MCF 10A (cell line): ENCODE measurements at regions not wholly inside any gene's neighbourhood (a gene's known extent, or its start where the extent isn't known, plus 50 kb on each side); places are given as distances from the start of the nearest gene placed in this dataset.

Experiments used
- BruUV-seq: library from RNA; stranded (reverse); fragments of 400-500 nt; replicated peaks from 2 replicates; lab custom pipeline; 2021; lab: Mats Ljungman, UMichigan
- CTCF ChIA-PET: fragments of 300-600 bp; sonication (Branson Sonifier 250); formaldehyde crosslinking; extraction: SDS; loops from one replicate; lab custom pipeline; 2021; ENCODE audit warnings: antibody characterized with exemption, inconsistent platforms; lab: Yijun Ruan, JAX
- POLR2A ChIA-PET: fragments of 300-600, 350-650 bp; sonication (Branson Sonifier 250); formaldehyde crosslinking; extraction: SDS; loops from one replicate; lab custom pipeline; 2020; ENCODE audit warnings: antibody characterized with exemption, inconsistent platforms; lab: Yijun Ruan, JAX
- DNase-seq: peaks from one replicate; pipeline ENCODE4 v3.0.0-alpha.2; 2018; ENCODE audit not compliant: unreplicated experiment
- H3K27ac Mint-ChIP-seq: one replicate; pipeline ENCODE4 v1.8.0; 2022; ENCODE audit warnings: mild to moderate bottlenecking, low read depth, mixed read lengths; ENCODE audit not compliant: unreplicated experiment
- H3K27me3 Mint-ChIP-seq: one replicate; pipeline ENCODE4 v1.8.0; 2022; ENCODE audit warnings: mixed read lengths; ENCODE audit not compliant: insufficient read depth, unreplicated experiment
- H3K36me3 Mint-ChIP-seq: one replicate; pipeline ENCODE4 v1.8.0; 2022; ENCODE audit warnings: mild to moderate bottlenecking, moderate library complexity, mixed read lengths; ENCODE audit not compliant: insufficient read depth, unreplicated experiment
- H3K4me1 Mint-ChIP-seq: one replicate; pipeline ENCODE4 v1.8.0; 2022; ENCODE audit warnings: mixed read lengths; ENCODE audit not compliant: insufficient read depth, unreplicated experiment
- H3K4me3 Mint-ChIP-seq: one replicate; pipeline ENCODE4 v1.8.0; 2022; ENCODE audit warnings: mild to moderate bottlenecking, moderate library complexity, mixed read lengths; ENCODE audit not compliant: unreplicated experiment
- H3K9me3 Mint-ChIP-seq: one replicate; pipeline ENCODE4 v1.8.0; 2022; ENCODE audit warnings: mixed read lengths; ENCODE audit not compliant: unreplicated experiment
- CTCF ChIP-seq: fragments of 200-600 bp; IDR thresholded peaks from one replicate; pipeline ENCODE4 v1.8.0; 2022; ENCODE audit warnings: antibody characterized with exemption, mild to moderate bottlenecking; ENCODE audit not compliant: unreplicated experiment
- intact Hi-C: fragments of 100-400 bp; cut with micrococcal nuclease; formaldehyde crosslinking; loops from 2 replicates; pipeline ENCODE4 v1.14.1; 2022

- POLR2A ChIA-PET = no interaction called here
- H3K36me3 Mint-ChIP-seq = peaks cover 6% of the 10 kb centered on the region
- H3K9me3 Mint-ChIP-seq = no peaks in the 10 kb centered on the region
- peaks cover 25% of the 10 kb centered on the region for H3K4me1 Mint-ChIP-seq
- intact Hi-C loops = no loop called here
- no peaks in the 10 kb centered on the region for H3K27me3 Mint-ChIP-seq
- TF ChIP-seq CTCF = no peak
- no peak for DNase-seq
- H3K27ac Mint-ChIP-seq = no peak overlapping the region
- CTCF ChIA-PET = interaction anchor here (0.6 to 1.2 kb wide), 3 partner anchors 210 to 275 kb away, joined by 3 to 4 read pairs (median 3); no protein-coding TSS in a partner anchor
- H3K4me3 Mint-ChIP-seq = no peak overlapping the region
- BruUV-seq = no TSS peak
These were observed 49.7 kb upstream of the FRMD4B start for GRCh38 chr3:69435274-69436265.
